GM19240 (cell line): ENCODE measurements at regions not wholly inside any gene's neighbourhood (a gene's known extent, or its start where the extent isn't known, plus 50 kb on each side); places are given as distances from the start of the nearest gene placed in this dataset.
A peak's percentile ranks its signal among the peaks of the same experiment; 100 is the strongest.
"Not testable (repeated sequence)": the region's sequence is repeated elsewhere in the genome, so short reads cannot be mapped to it uniquely, and the experiment has no call there.

Experiments
- DNase-seq: peaks from one replicate; pipeline ENCODE4 v3.0.0; 2011; ENCODE audit warnings: low spot score; ENCODE audit not compliant: insufficient read length

DNA sequence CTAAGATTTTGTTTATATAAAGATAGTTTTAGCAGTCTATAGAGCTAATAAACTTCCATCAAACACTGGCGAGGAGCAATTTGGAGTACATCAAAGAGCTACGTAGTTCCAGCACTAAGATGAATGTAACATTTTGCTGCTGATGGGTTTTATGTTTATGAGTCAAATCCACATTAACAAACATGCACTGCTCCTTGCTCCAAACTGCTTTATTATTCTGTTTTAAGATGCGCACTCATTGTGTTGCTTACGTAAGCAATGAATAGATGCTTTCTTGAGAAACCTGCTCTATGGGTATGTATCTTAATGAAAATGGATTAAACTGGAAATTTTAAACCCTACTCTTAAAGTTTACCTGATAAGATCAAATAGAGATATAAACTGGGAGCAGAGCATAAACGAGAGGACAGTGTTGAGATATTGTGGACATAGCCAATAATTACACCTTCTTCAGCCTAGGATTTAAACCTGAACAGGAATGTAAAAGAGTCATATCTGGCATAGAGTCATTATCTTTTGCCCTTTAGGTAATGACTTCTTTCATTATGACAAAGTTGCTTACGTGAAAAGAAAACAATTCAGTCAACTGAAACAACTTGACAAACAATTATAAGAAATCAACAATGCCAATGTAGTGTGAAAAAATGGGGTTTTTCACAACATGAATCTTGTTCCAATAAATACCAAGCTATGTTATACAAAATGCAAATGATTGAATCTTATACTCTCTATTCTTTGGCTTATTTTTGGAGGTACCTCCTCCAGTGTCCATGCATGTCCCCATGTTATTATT lies 153.5 kb upstream of the MTPN start:
- DNase-seq: no peak

DNA sequence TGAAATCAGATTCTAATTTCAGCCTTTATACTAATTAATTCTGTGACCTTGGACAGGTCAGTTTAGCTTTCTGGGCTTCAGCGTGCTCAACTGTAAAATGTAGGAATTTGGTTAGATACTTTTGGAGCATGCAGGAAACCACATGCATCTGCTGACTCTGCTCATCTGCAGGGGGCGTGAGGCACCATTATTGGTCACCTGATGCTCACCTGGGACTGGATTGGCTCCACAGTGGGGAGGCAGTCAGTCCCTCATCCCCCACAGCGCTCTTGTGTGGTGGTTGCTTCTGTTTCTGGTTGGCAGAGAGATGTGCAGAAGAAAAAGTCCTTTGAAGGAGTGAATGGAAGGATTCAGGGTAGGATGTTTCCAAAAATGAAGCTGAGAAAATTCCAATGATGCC lies 150.9 kb upstream of the MTPN start:
- no peak for DNase-seq

DNA sequence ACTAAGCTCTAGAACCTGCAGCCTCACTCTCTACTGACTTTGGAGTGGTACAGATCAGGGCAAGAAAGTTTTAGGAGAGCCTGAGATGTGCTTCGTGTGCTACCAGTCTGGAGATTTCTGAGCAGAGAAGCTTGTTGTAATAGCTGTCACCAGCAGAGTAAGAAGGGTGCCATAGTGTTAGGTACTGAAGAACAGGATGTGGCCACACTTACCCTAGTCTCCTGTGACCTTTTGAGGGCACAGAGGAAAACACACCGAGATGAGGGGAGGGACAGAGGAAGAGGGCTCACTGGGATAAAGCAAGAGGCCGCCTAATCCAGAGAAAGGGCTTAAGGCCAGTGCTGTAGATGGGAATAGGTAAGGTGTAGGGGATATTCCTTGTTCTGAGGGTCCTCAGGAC lies 146.2 kb upstream of the MTPN start:
- DNase-seq: no peak

DNA sequence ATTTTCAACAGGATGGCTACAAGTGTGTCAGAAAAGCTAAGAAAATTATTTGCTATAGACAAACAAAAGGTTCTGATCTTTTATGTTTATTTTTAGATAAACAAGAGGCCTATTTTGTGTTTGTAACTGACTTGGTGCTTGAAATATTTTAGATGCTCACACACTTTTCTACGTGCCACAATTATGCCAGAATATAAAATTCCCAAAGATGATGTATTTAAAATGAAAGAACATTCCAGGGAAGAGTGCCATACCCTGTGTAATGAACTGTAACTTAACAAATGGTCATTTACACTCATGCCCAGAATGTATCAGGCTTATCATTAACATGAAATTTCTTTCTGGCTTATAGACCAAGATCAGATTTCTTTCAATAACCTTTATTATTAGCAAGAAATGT lies 144.9 kb upstream of the MTPN start:
- DNase-seq: no peak

DNA sequence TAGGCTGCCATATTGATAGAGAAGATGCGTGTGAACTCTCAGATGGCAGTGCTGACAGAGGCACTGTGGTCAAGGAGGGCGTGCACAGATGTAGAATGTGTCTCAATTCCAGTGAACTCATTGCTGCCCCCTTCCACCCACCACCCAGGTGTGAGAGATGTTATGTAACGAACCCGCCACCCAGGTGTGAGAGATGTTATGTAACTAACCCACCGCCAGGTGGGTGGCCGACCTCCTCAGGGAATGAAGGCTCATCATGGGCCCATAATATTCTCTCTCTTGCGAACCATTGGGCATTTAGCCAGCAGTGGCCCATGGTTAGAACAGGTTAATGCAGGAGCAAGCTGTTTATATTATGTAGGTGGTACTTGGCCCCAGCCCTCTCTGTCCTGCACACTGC lies 140.4 kb upstream of the MTPN start:
- DNase-seq: no peak

DNA sequence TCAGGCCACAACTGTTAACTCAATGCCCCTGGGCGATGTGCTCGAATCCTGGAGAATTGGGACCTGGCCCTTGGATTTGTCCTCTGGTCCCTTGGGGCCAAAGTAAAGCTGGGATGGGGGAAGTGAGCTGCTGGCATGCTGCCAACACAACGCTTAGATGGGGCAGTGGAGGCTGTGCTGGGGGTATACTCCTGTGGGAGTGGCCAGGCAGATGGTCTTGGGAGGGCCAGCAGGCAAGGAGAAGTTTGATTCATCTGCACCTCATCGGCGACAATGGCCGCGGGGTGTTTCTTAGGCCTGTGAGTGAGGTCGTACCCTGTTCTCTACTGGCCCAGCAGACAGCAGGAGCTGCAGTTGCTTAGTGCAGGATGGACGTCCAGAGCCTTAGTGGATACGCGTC lies 139.0 kb upstream of the MTPN start:
- DNase-seq: no peak

DNA sequence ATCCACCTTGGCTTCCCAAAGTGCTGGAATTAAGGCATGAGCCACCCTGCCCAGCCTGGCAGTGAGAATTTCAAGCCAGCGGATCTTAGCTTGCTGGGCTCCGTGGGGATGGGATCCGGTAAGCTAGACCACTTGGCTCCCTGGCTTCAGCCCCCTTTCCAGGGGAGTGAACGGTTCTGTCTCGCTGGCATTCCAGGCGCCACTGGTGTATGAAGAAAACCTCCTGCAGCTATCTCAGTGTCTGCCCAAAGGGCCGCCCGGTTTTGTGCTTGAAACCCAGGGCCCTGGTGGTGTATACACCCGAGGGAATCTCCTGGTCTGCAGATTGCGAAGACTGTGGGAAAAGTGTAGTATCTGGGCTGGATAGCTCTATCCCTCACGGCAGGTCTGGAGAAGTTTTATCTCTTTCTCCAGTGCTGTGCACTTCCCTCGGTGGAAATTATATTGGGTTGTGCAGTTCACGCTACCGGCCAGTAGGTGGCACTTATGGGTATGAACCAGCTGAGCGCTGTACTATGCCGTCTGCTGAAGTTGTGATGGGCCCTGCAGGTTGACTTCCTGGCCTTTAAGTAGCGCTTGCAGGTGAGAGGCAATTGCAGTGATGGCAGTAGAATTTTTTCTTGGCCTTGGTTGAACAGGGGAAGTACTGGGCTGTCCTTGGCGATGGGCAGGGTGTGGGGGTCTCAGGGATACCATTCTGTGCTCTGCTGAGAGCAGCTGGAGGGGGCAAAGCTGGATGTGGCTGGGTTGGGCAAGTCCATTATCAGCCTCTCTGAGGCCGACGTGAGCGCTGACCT lies 138.0 kb upstream of the MTPN start:
- peak; percentile 14 for DNase-seq

DNA sequence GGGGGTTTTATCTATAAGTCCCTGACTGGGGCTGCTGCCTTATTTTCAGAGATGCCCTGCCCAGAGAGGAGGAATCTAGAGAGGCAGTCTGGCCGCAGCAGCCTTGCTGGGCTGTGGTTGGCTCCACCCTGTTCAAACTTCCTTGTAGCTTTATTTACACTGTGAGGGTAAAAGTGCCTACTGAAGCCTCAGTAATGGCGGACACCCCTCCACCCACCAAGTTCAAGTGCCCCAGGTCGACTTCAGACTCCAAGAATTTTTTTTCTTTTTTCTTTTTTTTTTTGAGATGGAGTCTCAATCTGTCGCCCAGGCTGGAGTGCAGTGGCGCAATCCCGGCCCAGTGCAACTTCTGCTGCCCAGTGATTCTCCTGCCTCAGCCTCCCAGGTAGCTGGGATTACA lies 137.3 kb upstream of the MTPN start:
- not testable (repeated sequence) for DNase-seq

DNA sequence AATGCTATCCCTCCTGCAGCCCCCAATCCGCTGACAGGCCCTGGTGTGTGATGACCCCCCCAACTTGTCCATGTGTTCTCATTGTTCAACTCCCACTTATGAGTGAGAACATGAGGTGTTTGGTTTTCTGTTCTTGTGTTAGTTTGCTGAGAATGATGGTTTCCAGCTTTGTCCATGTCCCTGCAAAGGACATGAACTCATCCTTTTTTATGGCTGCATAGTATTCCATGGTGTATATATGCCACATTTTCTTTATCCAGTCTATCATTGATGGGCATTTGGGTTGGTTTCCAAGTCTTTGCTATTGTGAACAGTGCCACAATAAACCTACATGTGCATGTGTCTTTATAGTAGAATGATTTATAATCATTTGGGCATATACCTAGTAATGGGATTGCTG lies 131.9 kb upstream of the MTPN start:
- DNase-seq: not testable (repeated sequence)

DNA sequence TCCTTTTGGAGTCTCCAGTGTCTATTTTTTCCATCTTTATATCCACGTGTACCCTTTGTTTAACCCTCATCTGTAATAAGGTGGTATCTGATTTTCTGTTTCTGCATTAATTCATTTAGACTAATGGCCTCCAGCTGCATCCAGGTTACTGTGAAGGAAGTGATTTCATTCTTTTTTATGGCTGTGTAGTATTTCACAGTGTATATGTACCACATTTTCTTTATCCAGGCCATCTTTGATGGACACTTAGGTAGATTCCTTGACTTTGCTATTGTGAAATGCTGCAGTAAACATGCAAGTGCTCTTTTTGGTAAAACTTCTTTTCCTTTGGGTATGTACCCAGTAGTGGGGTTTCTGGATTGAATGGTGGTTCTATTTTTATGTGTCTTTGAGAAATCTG lies 128.0 kb upstream of the MTPN start:
- DNase-seq: no peak

DNA sequence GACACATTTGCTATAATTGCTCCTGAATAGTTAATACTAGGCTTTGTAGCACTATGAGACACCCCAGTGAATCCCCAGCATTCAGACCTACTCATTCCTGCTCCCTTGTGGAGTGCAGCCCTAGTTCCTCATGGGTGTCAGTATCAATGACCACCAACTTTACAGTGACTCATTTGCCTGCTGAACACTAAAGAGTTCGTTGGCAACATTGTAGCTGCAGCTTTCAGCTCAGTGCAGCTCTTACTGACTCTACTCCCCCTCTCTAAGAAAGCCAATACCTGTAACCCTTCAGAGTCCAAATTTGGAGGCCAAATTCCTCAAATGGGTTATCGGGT lies 127.1 kb upstream of the MTPN start:
- no peak for DNase-seq

DNA sequence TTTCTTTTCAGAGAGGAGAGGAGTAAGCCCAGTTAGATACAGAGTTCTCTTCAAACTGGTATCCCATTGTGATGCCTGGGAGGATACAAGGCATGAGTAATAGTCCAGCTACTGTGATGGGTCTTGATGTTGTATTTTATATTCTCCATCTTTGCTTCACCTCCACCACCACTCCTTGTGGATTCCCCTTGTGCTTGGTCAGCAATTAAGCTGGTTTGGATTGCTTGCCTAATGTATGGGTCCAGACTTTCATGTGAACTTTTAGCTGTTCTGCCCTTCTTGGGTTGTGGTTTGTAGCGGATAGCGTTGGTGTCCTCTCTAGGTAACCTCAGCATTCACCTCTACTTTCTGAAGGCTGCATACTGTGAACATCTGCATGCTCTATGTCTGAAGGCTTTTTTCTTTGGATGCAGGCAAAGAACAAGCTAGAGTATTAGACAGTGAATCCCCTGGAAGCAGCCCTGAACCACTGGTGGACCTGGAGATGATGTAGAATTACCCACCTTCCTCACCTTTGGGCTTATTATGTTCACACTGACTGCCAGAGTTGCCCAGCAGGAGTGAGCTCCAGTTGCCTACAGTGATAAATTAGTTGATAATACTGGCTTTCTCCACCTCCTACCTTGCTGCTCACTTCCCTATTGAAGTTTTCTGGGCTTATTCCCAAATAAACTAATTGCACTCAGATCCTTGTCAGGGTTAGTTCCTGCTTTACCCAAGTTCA lies 126.5 kb upstream of the MTPN start:
- no peak for DNase-seq

DNA sequence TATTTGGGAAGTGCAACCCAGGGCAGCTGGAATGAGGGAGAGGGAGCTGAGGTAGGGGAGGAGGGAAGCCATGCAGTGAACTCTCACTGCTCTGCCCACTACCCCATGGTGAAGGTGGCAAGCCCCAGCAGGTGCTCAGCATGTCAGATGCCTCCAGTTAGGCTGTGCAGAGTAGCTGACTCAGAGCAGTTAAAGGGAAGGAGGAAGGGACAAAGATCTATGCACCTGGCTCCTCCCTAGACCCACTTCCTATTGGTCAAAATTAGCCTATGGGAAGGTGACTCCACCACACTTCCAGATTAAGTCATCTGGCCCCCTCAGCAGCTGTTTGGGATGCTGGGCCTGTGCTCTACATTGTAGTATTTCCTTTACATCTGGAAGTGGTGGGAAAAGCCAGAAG lies 125.7 kb upstream of the MTPN start:
- DNase-seq: no peak

DNA sequence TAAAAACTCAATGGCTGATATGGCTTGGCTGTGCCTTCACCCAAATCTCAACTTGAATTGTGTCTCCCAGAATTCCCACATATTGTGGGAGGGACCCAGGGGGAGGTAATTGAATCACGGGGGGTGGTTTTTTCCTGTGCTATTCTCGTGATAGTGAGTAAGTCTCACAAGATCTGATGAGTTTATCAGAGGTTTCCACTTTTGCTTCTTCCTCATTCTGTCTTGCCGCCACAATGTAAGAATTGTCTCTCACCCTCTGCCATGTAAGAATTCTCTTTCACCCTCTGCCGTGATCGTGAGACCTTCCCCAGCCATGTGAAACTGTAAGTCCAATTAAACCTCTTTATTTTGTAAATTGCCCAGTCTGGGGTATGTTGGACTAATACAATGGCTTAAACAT lies 115.6 kb upstream of the MTPN start:
- not testable (repeated sequence) for DNase-seq

DNA sequence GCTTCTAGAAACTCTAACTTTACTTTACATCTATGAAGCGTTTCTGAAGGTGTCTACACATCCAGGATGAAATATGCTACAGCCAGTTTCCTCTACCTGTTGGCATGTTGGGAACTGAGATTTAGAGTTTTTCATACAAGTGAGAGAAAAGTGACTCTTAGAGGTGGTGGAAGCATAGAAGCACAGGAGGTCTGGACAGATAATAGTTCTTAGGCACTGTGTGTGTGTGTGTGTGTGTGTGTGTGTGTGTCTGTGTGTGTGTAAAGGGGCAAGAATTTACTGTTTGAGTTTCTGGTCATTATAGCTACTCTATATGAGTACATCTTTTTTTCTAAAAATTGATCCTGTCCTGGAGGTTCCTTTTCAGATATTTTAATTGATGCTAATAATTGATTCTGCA lies 110.7 kb upstream of the MTPN start:
- DNase-seq: no peak

DNA sequence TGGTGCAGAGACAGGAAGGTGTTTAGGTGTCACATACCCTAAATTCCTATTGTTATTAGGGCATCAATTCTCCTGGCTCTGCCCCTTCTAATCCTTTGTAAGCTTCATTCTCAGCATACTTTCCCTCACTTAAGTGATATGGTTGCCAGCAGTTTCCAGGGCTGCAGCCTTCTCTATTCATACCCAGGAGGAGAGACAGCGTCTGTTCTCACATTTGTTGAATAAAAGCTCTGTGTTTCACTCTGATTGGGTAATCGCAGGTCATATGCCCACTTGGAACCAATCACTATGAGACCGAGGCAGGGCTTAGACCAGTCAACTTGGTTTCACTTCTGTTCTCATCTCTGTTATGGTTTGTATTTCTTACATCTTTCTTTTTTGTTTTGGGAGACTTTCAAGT lies 109.6 kb upstream of the MTPN start:
- DNase-seq: peak; percentile 4

DNA sequence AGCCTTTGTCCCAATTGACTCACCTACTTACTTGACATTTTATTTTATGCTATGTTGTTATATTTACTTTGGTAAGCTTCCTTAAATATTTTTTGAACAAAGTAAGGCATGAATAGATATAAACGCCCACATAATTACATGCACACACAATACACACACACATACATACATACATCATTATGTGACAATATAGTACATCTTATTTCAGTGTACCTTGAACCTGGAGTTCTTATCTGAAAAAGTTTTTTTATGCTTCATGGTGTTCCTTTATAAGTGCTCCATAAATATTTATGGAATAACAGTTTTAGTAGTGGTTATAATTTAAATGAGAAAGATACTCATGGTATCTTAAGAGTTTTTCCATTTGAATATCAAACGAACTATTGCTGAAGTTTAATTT lies 102.8 kb upstream of the MTPN start:
- no peak for DNase-seq

DNA sequence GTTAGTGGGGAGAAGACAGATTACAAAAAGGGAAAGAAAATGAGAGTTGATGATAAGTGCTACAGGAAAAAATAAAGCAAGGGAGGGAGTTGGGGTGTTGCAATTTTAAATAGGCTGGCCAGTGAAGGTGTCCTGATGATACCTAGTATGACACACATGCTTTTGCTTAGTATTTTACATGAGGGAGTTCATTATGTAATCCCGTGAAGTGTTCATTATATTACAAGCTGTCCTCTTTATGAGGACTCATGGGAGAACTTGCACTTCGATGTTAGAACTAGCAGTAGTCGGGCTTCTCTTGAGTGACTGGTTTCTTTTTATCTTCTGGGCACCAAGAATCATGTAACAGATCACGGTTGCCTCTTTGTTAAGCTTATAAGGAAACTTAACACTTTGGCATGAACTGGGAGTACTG lies 102.3 kb upstream of the MTPN start:
- no peak for DNase-seq

DNA sequence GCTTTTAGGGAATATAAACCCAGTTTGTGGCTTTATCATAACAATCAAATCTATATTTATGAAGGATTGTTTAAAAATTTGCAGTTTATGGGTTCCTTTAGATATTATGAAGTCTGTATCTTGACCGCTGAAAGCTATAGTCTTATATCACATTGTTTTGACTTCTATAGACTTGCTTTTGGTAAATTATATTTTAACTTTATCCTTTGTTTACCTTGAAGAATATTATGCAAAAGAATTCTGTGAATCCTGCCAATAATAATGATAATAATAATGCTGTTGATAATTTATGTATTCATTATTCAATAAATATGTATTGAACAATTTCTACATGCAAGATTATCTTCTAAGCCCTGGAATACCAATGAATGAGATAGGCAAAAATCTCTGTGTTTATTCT lies 101.9 kb upstream of the MTPN start:
- no peak for DNase-seq

DNA sequence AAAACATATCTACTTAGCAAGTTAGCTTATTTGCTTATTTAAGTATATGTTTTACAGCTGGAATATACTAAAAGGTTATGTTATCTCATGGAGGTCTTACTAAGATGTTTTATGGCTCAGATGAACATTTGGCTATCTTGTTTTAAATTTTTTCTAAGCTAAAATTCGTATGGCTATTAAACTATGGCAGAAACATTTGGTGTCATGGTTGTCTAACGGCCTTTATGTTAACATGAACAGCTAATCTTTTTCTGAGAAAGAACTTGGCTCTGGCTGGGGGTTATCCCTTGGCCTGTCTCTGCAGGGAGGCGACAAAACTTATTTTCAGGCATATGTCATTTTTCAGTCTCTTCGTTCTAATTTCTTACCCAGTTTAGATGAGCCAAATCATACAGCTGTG lies 101.5 kb upstream of the MTPN start:
- no peak for DNase-seq

DNA sequence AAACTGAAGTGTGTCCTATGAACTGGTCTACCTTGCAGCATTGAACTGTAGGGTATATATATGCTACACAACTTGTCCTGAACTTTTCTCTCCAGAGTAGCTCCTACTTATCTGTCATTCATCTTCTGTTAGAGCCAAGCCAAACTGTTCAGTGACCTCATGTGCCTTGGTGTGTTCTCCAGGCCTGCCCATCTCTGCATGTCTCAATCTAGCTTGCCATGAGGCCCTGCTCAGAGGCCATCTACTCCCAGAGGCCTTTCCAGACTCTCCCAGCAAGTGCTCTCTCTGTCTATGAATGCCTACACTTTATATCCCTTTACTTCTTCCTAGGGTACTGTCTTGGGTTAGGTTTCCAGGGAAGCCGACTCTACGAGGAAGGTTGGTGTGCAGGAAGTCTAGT lies 99.8 kb upstream of the MTPN start:
- DNase-seq: no peak

DNA sequence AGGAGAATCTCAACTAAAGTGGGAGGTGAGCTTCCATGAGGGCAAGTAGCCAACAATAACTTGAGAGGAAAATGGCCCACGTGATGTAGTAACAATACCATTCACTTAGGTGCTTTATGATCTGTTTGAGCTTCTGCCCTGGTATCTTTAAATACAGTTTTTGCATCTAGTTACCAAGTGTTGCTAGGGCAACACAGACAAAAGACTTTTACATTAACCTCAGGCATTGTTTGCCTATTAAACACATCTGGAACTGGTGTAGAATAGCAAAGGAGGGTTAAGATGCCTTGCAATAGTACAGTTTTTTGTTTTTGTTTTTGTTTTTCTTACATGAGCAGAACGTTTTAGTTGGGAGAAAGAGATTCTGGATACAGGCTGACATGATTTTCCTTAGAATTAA lies 97.7 kb upstream of the MTPN start:
- DNase-seq: no peak
